Panc1 (cell line): ENCODE measurements at regions not wholly inside any gene's neighbourhood (a gene's known extent, or its start where the extent isn't known, plus 50 kb on each side); places are given as distances from the start of the nearest gene placed in this dataset.

ENCODE experiments used
- ATAC-seq: fragments of 200-7000 bp; cut with Tn5 transposase; 2 replicates; pipeline ENCODE4 v1.9.1; 2020; ENCODE audit warnings: mild to moderate bottlenecking, moderate library complexity
- BruUV-seq: library from RNA; stranded (reverse); fragments of 400-500 nt; replicated peaks from 2 replicates; lab custom pipeline; 2021; lab: Mats Ljungman, UMichigan
- CTCF ChIA-PET: fragments of 300-600 bp; sonication (Branson Sonifier 250); formaldehyde crosslinking; loops from one replicate; lab custom pipeline; 2022; ENCODE audit warnings: antibody characterized with exemption; lab: Charles Lee
- POLR2A ChIA-PET: fragments of 300-600 bp; sonication (Branson Sonifier 250); formaldehyde crosslinking; loops from one replicate; lab custom pipeline; 2022; ENCODE audit warnings: antibody characterized with exemption; lab: Charles Lee
- DNase-seq: peaks from one replicate; pipeline ENCODE4 v3.0.0-alpha.2; 2010; ENCODE audit warnings: low read depth, low spot score
- H3K27ac ChIP-seq: 2 replicates; pipeline ENCODE4 v1.5.1; 2011; ENCODE audit warnings: mild to moderate bottlenecking, low read length, inconsistent platforms
- H3K27me3 ChIP-seq: fragments of 200-500 bp; sonication (Bioruptor generic); 2 replicates; pipeline ENCODE4 v1.6.0; 2014; ENCODE audit warnings: low read length, inconsistent platforms; ENCODE audit not compliant: control insufficient read depth, insufficient read depth
- H3K36me3 ChIP-seq: fragments of 200-500 bp; sonication (Bioruptor generic); 2 replicates; pipeline ENCODE4 v1.5.1; 2014; ENCODE audit warnings: inconsistent platforms, mild to moderate bottlenecking, low read length, moderate library complexity; ENCODE audit not compliant: control insufficient read depth, insufficient read depth
- H3K4me1 ChIP-seq: 2 replicates; pipeline ENCODE4 v1.5.1; 2011; ENCODE audit warnings: inconsistent platforms, mild to moderate bottlenecking, low read length, moderate library complexity; ENCODE audit not compliant: control insufficient read depth, insufficient read depth
- H3K4me3 ChIP-seq, 2 experiments: 2 replicates each; pipeline ENCODE4 v1.5.1; 2011 to 2012; ENCODE audit warnings: low read depth in 2 of 2, low read length in 2 of 2, mild to moderate bottlenecking in 2 of 2, inconsistent platforms in 1 of 2, moderate library complexity in 1 of 2
- H3K9me3 ChIP-seq: fragments of 200-500 bp; sonication (Bioruptor generic); 2 replicates; pipeline ENCODE4 v1.5.1; 2014; ENCODE audit warnings: low read depth, mild to moderate bottlenecking, inconsistent platforms, low read length, moderate library complexity; ENCODE audit not compliant: control insufficient read depth, insufficient read depth
- CTCF ChIP-seq: fragments of 450-650 bp; IDR thresholded peaks from 2 replicates; pipeline ENCODE4 v1.5.1; 2017; ENCODE audit warnings: mild to moderate bottlenecking
- POLR2AphosphoS5 ChIP-seq: IDR thresholded peaks from 2 replicates; pipeline ENCODE4 v1.6.1; 2012; ENCODE audit warnings: mild to moderate bottlenecking, low read depth, low read length, moderate library complexity
- REST ChIP-seq, 2 experiments: IDR thresholded peaks; 2 replicates each; pipeline ENCODE4 v1.6.1; 2011 to 2012; ENCODE audit warnings: low read depth in 2 of 2, control low read depth in 1 of 2, low read length in 1 of 2, mild to moderate bottlenecking in 1 of 2, moderate library complexity in 1 of 2; ENCODE audit not compliant: insufficient read depth in 1 of 2
- SIN3A ChIP-seq: IDR thresholded peaks from 2 replicates; pipeline ENCODE4 v1.6.1; 2012; ENCODE audit warnings: low read depth, mild to moderate bottlenecking, low read length, moderate library complexity, borderline replicate concordance; ENCODE audit not compliant: insufficient read depth
- TCF7L2 ChIP-seq: IDR thresholded peaks from 2 replicates; pipeline ENCODE4 v1.6.1; 2011; ENCODE audit warnings: mild to moderate bottlenecking, low read depth, low read length, inconsistent platforms
- in situ Hi-C: cut with HindIII; loops from 2 replicates; pipeline ENCODE4 v1.10.0; 2016; ENCODE audit warnings: low sequenced_read_pairs, low pct_unique_long_range_greater_than_20kb
- intact Hi-C: fragments of 100-400 bp; cut with micrococcal nuclease; formaldehyde crosslinking; loops from one replicate; pipeline ENCODE4 v1.10.0; 2022; ENCODE audit not compliant: unreplicated experiment

GRCh38 chr10:29815572-29815971 is 180.8 kb upstream of the SVIL start:
- in situ Hi-C loops, result no loop called here
- TF ChIP-seq TCF7L2 (no peak), REST (IDR thresholded peaks at IDR 0.05; ENCODE audit: insufficient read depth in 1 of 2, low read depth in 2 of 2, low read length in 1 of 2) (no peak)
- CTCF ChIA-PET, result no interaction called here

GRCh38 chr10:29811751-29812427 is 177.1 kb upstream of the SVIL start:
- no TSS peak for BruUV-seq
- Histone ChIP-seq H3K4me1 (peaks cover 10% of the 10 kb centered on the region; the same call in 1 of the 2 replicates), H3K9me3 (no peaks in the 10 kb centered on the region), H3K27me3 (no peaks in the 10 kb centered on the region), H3K36me3 (no peaks in the 10 kb centered on the region), H3K4me3 (peak overlapping the region in 1 of 2 experiments; percentile 13; a peak in 1 of 4 replicates), H3K27ac (peak overlapping the region; percentile 60; the same call in 1 of the 2 replicates)
- in situ Hi-C loops, result no loop called here
- intact Hi-C loops, result no loop called here
- DNase-seq (peak; percentile 55), ATAC-seq (peak; percentile 76)
- no peak for TF ChIP-seq CTCF
- TF ChIP-seq SIN3A, result no peak
- TF ChIP-seq TCF7L2, result no peak
- TF ChIP-seq POLR2AphosphoS5, result no peak
- CTCF ChIA-PET, result no interaction called here
- POLR2A ChIA-PET, result no interaction called here

More at GRCh38 chr10:29815572-29815971, 180.8 kb upstream of the SVIL start:
- ATAC-seq, result no peak
- no peak overlapping the region for H3K4me3 ChIP-seq
- H3K36me3 ChIP-seq, result no peaks in the 10 kb centered on the region
- intact Hi-C loops, result no loop called here
- no peak overlapping the region; the same call in 1 of the 2 replicates for H3K27ac ChIP-seq
- POLR2A ChIA-PET, result interaction anchor here (0.7 kb wide), 1 partner anchor 80 kb away, joined by 4 read pairs; no protein-coding TSS in a partner anchor
- H3K4me1 ChIP-seq, result peaks cover 7% of the 10 kb centered on the region; the same call in 1 of the 2 replicates
- BruUV-seq, result no TSS peak
- H3K27me3 ChIP-seq, result no peaks in the 10 kb centered on the region
- no peak for DNase-seq
- no peaks in the 10 kb centered on the region for H3K9me3 ChIP-seq

GRCh38 chr10:29810816-29811215 is 176.0 kb upstream of the SVIL start:
- intact Hi-C loops, result no loop called here
- Histone ChIP-seq H3K36me3 (no peaks in the 10 kb centered on the region), H3K27me3 (no peaks in the 10 kb centered on the region), H3K4me1 (peaks cover 14% of the 10 kb centered on the region; the same call in 1 of the 2 replicates), H3K4me3 (no peak overlapping the region), H3K27ac (peak overlapping the region; percentile 60; the same call in 1 of the 2 replicates), H3K9me3 (no peaks in the 10 kb centered on the region)
- TF ChIP-seq POLR2AphosphoS5 (no peak), SIN3A (no peak), TCF7L2 (no peak), CTCF (no peak), REST (IDR thresholded peaks at IDR 0.05; ENCODE audit: insufficient read depth in 1 of 2, low read depth in 2 of 2, low read length in 1 of 2) (no peak)
- POLR2A ChIA-PET, result no interaction called here
- CTCF ChIA-PET, result no interaction called here
- no TSS peak for BruUV-seq
- DNase-seq (no peak), ATAC-seq (no peak)
- in situ Hi-C loops, result no loop called here
